ENCODE measurements at regions not wholly inside any gene's neighbourhood (a gene's known extent, or its start where the extent isn't known, plus 50 kb on each side); places are given as distances from the start of the nearest gene placed in this dataset.
"Not testable (repeated sequence)": the region's sequence is repeated elsewhere in the genome, so short reads cannot be mapped to it uniquely, and the experiment has no call there.

DNA sequence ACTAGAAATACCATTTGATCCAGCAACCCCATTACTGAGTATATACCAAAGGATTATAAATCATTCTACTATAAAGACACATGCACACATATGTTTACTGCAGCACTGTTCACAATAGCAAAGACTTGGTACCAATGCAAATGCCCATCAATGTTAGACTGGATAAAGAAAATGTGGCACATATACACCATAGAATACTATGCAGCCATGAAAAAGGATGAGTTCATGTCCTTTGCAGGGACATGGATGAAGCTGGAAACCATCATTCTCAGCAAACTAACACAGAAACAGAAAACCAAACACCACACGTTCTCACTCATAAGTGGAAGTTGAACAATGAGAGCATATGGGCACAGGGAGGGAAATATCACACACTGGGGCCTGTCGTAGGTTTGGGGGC, 106.0 kb downstream of the SPATA18 start:
- WGBS (ENCODE audit: insufficient coverage, low coverage, missing lambda C conversion rate): 0% methylated on average over 1 of the region's 2 CpGs
- CTCF ChIA-PET (ENCODE audit: low intra/inter-chr PET ratio): not testable (repeated sequence)

DNA sequence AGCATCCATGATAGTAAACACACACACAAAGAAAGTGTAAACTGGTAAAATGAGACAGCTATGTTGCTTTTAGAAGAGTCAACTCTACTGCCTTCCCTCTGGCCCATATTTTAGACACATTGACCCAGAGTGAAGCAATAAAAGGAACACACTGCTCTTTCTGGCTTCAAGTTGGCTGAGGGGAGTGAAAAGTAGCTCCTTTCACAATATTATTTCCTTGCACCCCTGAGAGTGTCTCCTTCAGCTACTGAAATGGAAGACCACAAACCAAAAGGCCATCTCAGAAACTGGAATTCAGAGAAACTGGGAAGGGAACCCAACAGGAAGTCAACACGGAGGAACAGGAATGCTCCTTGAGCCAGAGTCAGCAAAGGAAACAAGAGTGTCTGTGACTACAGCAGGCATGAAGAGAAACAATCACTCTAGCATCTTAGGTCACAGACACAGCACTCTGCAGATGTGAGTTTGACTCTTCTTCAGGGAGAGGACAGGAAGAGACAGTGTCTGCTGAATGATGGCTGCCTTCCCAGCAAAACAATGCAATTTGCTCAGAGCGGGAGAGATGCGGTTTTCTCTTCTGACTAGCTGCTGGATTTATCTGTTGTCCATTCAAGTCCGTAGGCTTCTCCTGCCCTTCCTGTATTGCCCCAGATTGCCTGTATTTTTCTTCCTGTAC, 106.7 kb downstream of the SPATA18 start:
- no peaks in the 10 kb centered on the region for H3K27me3 ChIP-seq (ENCODE audit: control insufficient read depth in 2 of 2, insufficient read depth in 2 of 2, low read length in 2 of 2)
- CTCF ChIA-PET (ENCODE audit: low intra/inter-chr PET ratio): no interaction called here
- no peak overlapping the region for H3K27ac ChIP-seq (ENCODE audit: extremely low read depth, low read depth, low read length)
- ATAC-seq: no peak
- H3K9ac ChIP-seq (ENCODE audit: insufficient read depth in 1 of 2, low read depth in 2 of 2, low read length in 2 of 2): no peak overlapping the region
- no TSS peak for BruUV-seq (replicated peaks)
- no peaks in the 10 kb centered on the region for H3K36me3 ChIP-seq (ENCODE audit: control insufficient read depth, insufficient read depth, low read length)
- 0% methylated on average over 4 of the region's 4 CpGs for WGBS (ENCODE audit: insufficient coverage, low coverage, missing lambda C conversion rate)
- H2AFZ ChIP-seq (ENCODE audit: low read depth, low read length): no peak overlapping the region
- in situ Hi-C loops (cut with MboI) (no loop called here), intact Hi-C loops (cut with micrococcal nuclease) (no loop called here)
- no peak overlapping the region for H3K4me3 ChIP-seq
- no peaks in the 10 kb centered on the region for H3K4me1 ChIP-seq (replicated peaks in 1 of 2; ENCODE audit: control insufficient read depth in 2 of 2, insufficient read depth in 2 of 2, low read length in 2 of 2)
- no peaks in the 10 kb centered on the region for H3K9me1 ChIP-seq (ENCODE audit: control insufficient read depth, insufficient read depth, low read length)
- TF ChIP-seq, protein P1, sequence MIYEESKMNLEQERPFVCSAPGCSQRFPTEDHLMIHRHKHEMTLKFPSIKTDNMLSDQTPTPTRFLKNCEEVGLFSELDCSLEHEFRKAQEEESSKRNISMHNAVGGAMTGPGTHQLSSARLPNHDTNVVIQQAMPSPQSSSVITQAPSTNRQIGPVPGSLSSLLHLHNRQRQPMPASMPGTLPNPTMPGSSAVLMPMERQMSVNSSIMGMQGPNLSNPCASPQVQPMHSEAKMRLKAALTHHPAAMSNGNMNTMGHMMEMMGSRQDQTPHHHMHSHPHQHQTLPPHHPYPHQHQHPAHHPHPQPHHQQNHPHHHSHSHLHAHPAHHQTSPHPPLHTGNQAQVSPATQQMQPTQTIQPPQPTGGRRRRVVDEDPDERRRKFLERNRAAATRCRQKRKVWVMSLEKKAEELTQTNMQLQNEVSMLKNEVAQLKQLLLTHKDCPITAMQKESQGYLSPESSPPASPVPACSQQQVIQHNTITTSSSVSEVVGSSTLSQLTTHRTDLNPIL (CRISPR knock-in tag; IDR thresholded peaks at IDR 0.05): no peak
- TF ChIP-seq RAD51 (IDR thresholded peaks at IDR 0.05; ENCODE audit: borderline replicate concordance, low read depth) (no peak), C11orf30 (IDR thresholded peaks at IDR 0.05; ENCODE audit: low read depth) (no peak), MBD2 (IDR thresholded peaks at IDR 0.05; ENCODE audit: borderline replicate concordance, low read depth) (no peak), DNMT1 (IDR thresholded peaks at IDR 0.05) (no peak), XRCC4 (IDR thresholded peaks at IDR 0.05; ENCODE audit: extremely low read depth, insufficient read depth, insufficient read length) (no peak), YBX1 (IDR thresholded peaks at IDR 0.05) (no peak), ZNF134 (CRISPR knock-in tag; conservative IDR thresholded peaks at IDR 0.05) (no peak), KDM1A (IDR thresholded peaks at IDR 0.05) (no peak), ELF1 (tag; IDR thresholded peaks at IDR 0.05) (no peak), POLR2AphosphoS2 (IDR thresholded peaks at IDR 0.05; ENCODE audit: low read length) (no peak), ZNF436 (CRISPR knock-in tag; IDR thresholded peaks at IDR 0.05) (no peak)
- TF ChIP-seq, protein P2, sequence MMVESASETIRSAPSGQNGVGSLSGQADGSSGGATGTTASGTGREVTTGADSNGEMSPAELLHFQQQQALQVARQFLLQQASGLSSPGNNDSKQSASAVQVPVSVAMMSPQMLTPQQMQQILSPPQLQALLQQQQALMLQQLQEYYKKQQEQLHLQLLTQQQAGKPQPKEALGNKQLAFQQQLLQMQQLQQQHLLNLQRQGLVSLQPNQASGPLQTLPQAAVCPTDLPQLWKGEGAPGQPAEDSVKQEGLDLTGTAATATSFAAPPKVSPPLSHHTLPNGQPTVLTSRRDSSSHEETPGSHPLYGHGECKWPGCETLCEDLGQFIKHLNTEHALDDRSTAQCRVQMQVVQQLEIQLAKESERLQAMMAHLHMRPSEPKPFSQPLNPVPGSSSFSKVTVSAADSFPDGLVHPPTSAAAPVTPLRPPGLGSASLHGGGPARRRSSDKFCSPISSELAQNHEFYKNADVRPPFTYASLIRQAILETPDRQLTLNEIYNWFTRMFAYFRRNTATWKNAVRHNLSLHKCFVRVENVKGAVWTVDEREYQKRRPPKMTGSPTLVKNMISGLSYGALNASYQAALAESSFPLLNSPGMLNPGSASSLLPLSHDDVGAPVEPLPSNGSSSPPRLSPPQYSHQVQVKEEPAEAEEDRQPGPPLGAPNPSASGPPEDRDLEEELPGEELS (CRISPR knock-in tag; IDR thresholded peaks at IDR 0.05; ENCODE audit: borderline replicate concordance): no peak
- no peaks in the 10 kb centered on the region for H4K20me1 ChIP-seq (replicated peaks; ENCODE audit: control insufficient read depth, insufficient read depth, low read length)
- FAIRE-seq: no peak
- H3K79me2 ChIP-seq (ENCODE audit: control insufficient read depth, insufficient read depth, low read length): no peaks in the 10 kb centered on the region
- no peaks in the 10 kb centered on the region for H3K9me3 ChIP-seq (replicated peaks; ENCODE audit: control insufficient read depth, insufficient read depth, low read depth, low read length)
- POLR2A ChIA-PET: no interaction called here
- no peak overlapping the region for H3K4me2 ChIP-seq (ENCODE audit: insufficient read depth, low read length)
- DNase-seq (ENCODE audit: extremely low read depth in 1 of 4, low spot score in 3 of 4): no peak

More for the DNA sequence above, 106.0 kb downstream of the SPATA18 start:
- FAIRE-seq; ATAC-seq; H3K4me2 ChIP-seq (ENCODE audit: insufficient read depth, low read length); H2AFZ ChIP-seq (ENCODE audit: low read depth, low read length); DNase-seq (ENCODE audit: extremely low read depth in 1 of 4, low spot score in 3 of 4); POLR2A ChIA-PET; BruUV-seq (replicated peaks); in situ Hi-C loops (cut with MboI); H3K9me3 ChIP-seq (replicated peaks; ENCODE audit: control insufficient read depth, insufficient read depth, low read depth, low read length); H3K4me1 ChIP-seq (replicated peaks in 1 of 2; ENCODE audit: control insufficient read depth in 2 of 2, insufficient read depth in 2 of 2, low read length in 2 of 2); H3K36me3 ChIP-seq (ENCODE audit: control insufficient read depth, insufficient read depth, low read length); H3K27ac ChIP-seq (ENCODE audit: extremely low read depth, low read depth, low read length); intact Hi-C loops (cut with micrococcal nuclease); H3K9ac ChIP-seq (ENCODE audit: insufficient read depth in 1 of 2, low read depth in 2 of 2, low read length in 2 of 2); H4K20me1 ChIP-seq (replicated peaks; ENCODE audit: control insufficient read depth, insufficient read depth, low read length); H3K9me1 ChIP-seq (ENCODE audit: control insufficient read depth, insufficient read depth, low read length); H3K79me2 ChIP-seq (ENCODE audit: control insufficient read depth, insufficient read depth, low read length); H3K4me3 ChIP-seq; H3K27me3 ChIP-seq (ENCODE audit: control insufficient read depth in 2 of 2, insufficient read depth in 2 of 2, low read length in 2 of 2): not testable (repeated sequence)
- TF ChIP-seq ZNF146 (CRISPR knock-in tag; IDR thresholded peaks at IDR 0.05; ENCODE audit: unreplicated experiment): peak; percentile 64
